Parathyroid adenoma (tissue), 2 donors: ENCODE measurements at regions not wholly inside any gene's neighbourhood (a gene's known extent, or its start where the extent isn't known, plus 50 kb on each side); places are given as distances from the start of the nearest gene placed in this dataset.

Source experiments
- H2AFZ ChIP-seq: fragments of 300-600 bp; sonication (generic); one replicate; pipeline ENCODE4 v1.7.0; 2017; ENCODE audit warnings: antibody characterized with exemption, mild to moderate bottlenecking
- H3K27ac ChIP-seq: fragments of 300-600 bp; sonication (generic); one replicate; pipeline ENCODE4 v1.7.0; 2017
- H3K27me3 ChIP-seq: fragments of 300-600 bp; sonication (generic); one replicate; pipeline ENCODE4 v1.7.0; 2017; ENCODE audit warnings: low read length; ENCODE audit not compliant: control insufficient read depth, insufficient read depth
- H3K36me3 ChIP-seq: fragments of 300-600 bp; sonication (generic); one replicate; pipeline ENCODE4 v1.7.0; 2017; ENCODE audit warnings: low read length; ENCODE audit not compliant: control insufficient read depth, insufficient read depth
- H3K4me1 ChIP-seq: fragments of 300-600 bp; sonication (generic); one replicate; pipeline ENCODE4 v1.7.0; 2017; ENCODE audit warnings: control low read depth
- H3K4me2 ChIP-seq: fragments of 300-600 bp; sonication (generic); one replicate; pipeline ENCODE4 v1.7.0; 2017; ENCODE audit warnings: low read length
- H3K4me3 ChIP-seq: fragments of 300-600 bp; sonication (generic); one replicate; pipeline ENCODE4 v1.7.0; 2017; ENCODE audit warnings: low read depth, low read length
- H3K79me2 ChIP-seq: fragments of 300-600 bp; sonication (generic); one replicate; pipeline ENCODE4 v1.7.0; 2017; ENCODE audit warnings: control low read depth
- H3K9ac ChIP-seq: fragments of 300-600 bp; sonication (generic); one replicate; pipeline ENCODE4 v1.7.0; 2017; ENCODE audit warnings: mild to moderate bottlenecking
- H3K9me3 ChIP-seq: fragments of 300-600 bp; sonication (generic); one replicate; pipeline ENCODE4 v1.7.0; 2017; ENCODE audit warnings: low read length; ENCODE audit not compliant: control insufficient read depth
- CTCF ChIP-seq: fragments of 300-600 bp; sonication (generic); IDR thresholded peaks from one replicate; pipeline ENCODE4 v1.7.0; 2017; ENCODE audit warnings: antibody characterized with exemption, mild to moderate bottlenecking
- donor health status: primary hyperparathyroidism.

GRCh38 chr10:10462151-10462941, 555.3 kb upstream of the CELF2 start:
- no peaks in the 10 kb centered on the region for H3K79me2 ChIP-seq
- H3K27me3 ChIP-seq, result no peaks in the 10 kb centered on the region
- no peaks in the 10 kb centered on the region for H3K36me3 ChIP-seq
- H3K27ac ChIP-seq, result no peak overlapping the region
- TF ChIP-seq CTCF, result no peak
- H2AFZ ChIP-seq, result no peak overlapping the region
- H3K9me3 ChIP-seq, result no peaks in the 10 kb centered on the region
- H3K9ac ChIP-seq, result no peak overlapping the region
- no peaks in the 10 kb centered on the region for H3K4me1 ChIP-seq
- no peak overlapping the region for H3K4me2 ChIP-seq
- H3K4me3 ChIP-seq, result no peak overlapping the region

GRCh38 chr10:10471758-10472157, 545.9 kb upstream of the CELF2 start:
- Histone ChIP-seq H3K79me2 (no peaks in the 10 kb centered on the region), H3K4me3 (no peak overlapping the region), H3K9me3 (no peaks in the 10 kb centered on the region), H3K36me3 (no peaks in the 10 kb centered on the region), H3K9ac (no peak overlapping the region), H3K27me3 (no peaks in the 10 kb centered on the region), H3K27ac (no peak overlapping the region), H3K4me1 (no peaks in the 10 kb centered on the region), H3K4me2 (no peak overlapping the region), H2AFZ (no peak overlapping the region)
- TF ChIP-seq CTCF, result no peak

GRCh38 chr10:10475812-10476211, 541.9 kb upstream of the CELF2 start:
- Histone ChIP-seq H3K4me3 (no peak overlapping the region), H3K36me3 (no peaks in the 10 kb centered on the region), H2AFZ (no peak overlapping the region), H3K9me3 (no peaks in the 10 kb centered on the region), H3K4me2 (no peak overlapping the region), H3K9ac (no peak overlapping the region), H3K4me1 (no peaks in the 10 kb centered on the region), H3K27me3 (no peaks in the 10 kb centered on the region), H3K27ac (no peak overlapping the region), H3K79me2 (no peaks in the 10 kb centered on the region)
- TF ChIP-seq CTCF, result no peak

- Histone ChIP-seq H3K27ac (no peak overlapping the region), H3K9ac (no peak overlapping the region), H2AFZ (no peak overlapping the region), H3K36me3 (no peaks in the 10 kb centered on the region), H3K4me2 (no peak overlapping the region), H3K9me3 (no peaks in the 10 kb centered on the region), H3K79me2 (no peaks in the 10 kb centered on the region), H3K4me1 (no peaks in the 10 kb centered on the region), H3K4me3 (no peak overlapping the region), H3K27me3 (no peaks in the 10 kb centered on the region)
- no peak for TF ChIP-seq CTCF
Measured at GRCh38 chr10:10477844-10478243, 539.8 kb upstream of the CELF2 start.

- Histone ChIP-seq H3K27me3 (no peaks in the 10 kb centered on the region), H3K4me1 (no peaks in the 10 kb centered on the region), H2AFZ (no peak overlapping the region), H3K4me3 (no peak overlapping the region), H3K27ac (no peak overlapping the region), H3K79me2 (no peaks in the 10 kb centered on the region), H3K36me3 (no peaks in the 10 kb centered on the region), H3K9ac (no peak overlapping the region), H3K9me3 (no peaks in the 10 kb centered on the region), H3K4me2 (no peak overlapping the region)
- TF ChIP-seq CTCF, result no peak
Measured at GRCh38 chr10:10479465-10479864, 538.2 kb upstream of the CELF2 start.
